Ishikawa (cell line): ENCODE measurements at regions not wholly inside any gene's neighbourhood (a gene's known extent, or its start where the extent isn't known, plus 50 kb on each side); places are given as distances from the start of the nearest gene placed in this dataset.
A peak's percentile ranks its signal among the peaks of the same experiment; 100 is the strongest.

Experiments used
- CEBPB ChIP-seq: IDR thresholded peaks from 2 replicates; pipeline ENCODE4 v1.6.1; 2012
- CREB1 ChIP-seq: IDR thresholded peaks from 2 replicates; pipeline ENCODE4 v1.6.1; 2012; ENCODE audit warnings: low read depth
- EGR1 ChIP-seq: IDR thresholded peaks from 2 replicates; pipeline ENCODE4 v1.6.1; 2012
- EP300 ChIP-seq: IDR thresholded peaks from 2 replicates; pipeline ENCODE4 v1.6.1; 2012; ENCODE audit warnings: borderline replicate concordance
- FOXM1 ChIP-seq: IDR thresholded peaks from 2 replicates; pipeline ENCODE4 v1.6.1; 2012; ENCODE audit warnings: low read depth, borderline replicate concordance
- MAX ChIP-seq: IDR thresholded peaks from 2 replicates; pipeline ENCODE4 v1.6.1; 2012
- NFIC ChIP-seq: IDR thresholded peaks from 2 replicates; pipeline ENCODE4 v1.6.1; 2012
- RAD21 ChIP-seq: IDR thresholded peaks from 2 replicates; pipeline ENCODE4 v1.6.1; 2012; ENCODE audit warnings: low read depth
- REST ChIP-seq: IDR thresholded peaks from 2 replicates; pipeline ENCODE4 v1.6.1; 2012; ENCODE audit warnings: low read depth, mild to moderate bottlenecking
- TAF1 ChIP-seq: IDR thresholded peaks from 2 replicates; pipeline ENCODE4 v1.6.1; 2012; ENCODE audit warnings: low read depth, mild to moderate bottlenecking
- TCF12 ChIP-seq: IDR thresholded peaks from 2 replicates; pipeline ENCODE4 v1.6.1; 2012; ENCODE audit warnings: low read depth
- TEAD4 ChIP-seq: IDR thresholded peaks from 2 replicates; pipeline ENCODE4 v1.6.1; 2012
- USF1 ChIP-seq: IDR thresholded peaks from 2 replicates; pipeline ENCODE4 v1.6.1; 2012
- YY1 ChIP-seq: IDR thresholded peaks from 2 replicates; pipeline ENCODE4 v1.6.1; 2012; ENCODE audit warnings: low read depth
- ZBTB7A ChIP-seq: IDR thresholded peaks from 2 replicates; pipeline ENCODE4 v1.6.1; 2012; ENCODE audit warnings: low read depth

GRCh38 chr3:80750637-80751036, 982.8 kb upstream of the ROBO1 start:
- TF ChIP-seq EGR1: no peak
- no peak for TF ChIP-seq EP300
- TF ChIP-seq TEAD4: no peak
- no peak for TF ChIP-seq YY1
- TF ChIP-seq CEBPB: no peak
- no peak for TF ChIP-seq MAX
- no peak for TF ChIP-seq NFIC
- TF ChIP-seq REST: no peak
- TF ChIP-seq FOXM1: no peak
- TF ChIP-seq USF1: no peak
- TF ChIP-seq TCF12: no peak
- TF ChIP-seq RAD21: no peak
- TF ChIP-seq CREB1: no peak
- TF ChIP-seq ZBTB7A: no peak
- TF ChIP-seq TAF1: no peak

GRCh38 chr3:80734920-80735319, 967.1 kb upstream of the ROBO1 start:
- TF ChIP-seq USF1 (no peak), EP300 (no peak), ZBTB7A (no peak), MAX (no peak), NFIC (no peak), TEAD4 (no peak), EGR1 (no peak), FOXM1 (no peak), REST (no peak), CREB1 (no peak), YY1 (no peak), RAD21 (no peak), TCF12 (no peak)

- TF ChIP-seq TAF1 (no peak), YY1 (no peak), FOXM1 (no peak), NFIC (no peak), TEAD4 (no peak), RAD21 (no peak), EP300 (no peak), MAX (no peak), USF1 (no peak), CEBPB (no peak), EGR1 (no peak), REST (no peak), TCF12 (no peak), ZBTB7A (no peak), CREB1 (no peak)
Observed at GRCh38 chr3:80734483-80734882, 966.7 kb upstream of the ROBO1 start.

GRCh38 chr3:80733522-80734176, 965.9 kb upstream of the ROBO1 start:
- TF ChIP-seq NFIC (peak; percentile 15; the same call in 1 of the 2 replicates), TEAD4 (0 out of 2 replicates have a peak, but pooled peaks have one; percentile 12), YY1 (no peak)
